KMS-11 (cell line): ENCODE measurements at regions not wholly inside any gene's neighbourhood (a gene's known extent, or its start where the extent isn't known, plus 50 kb on each side); places are given as distances from the start of the nearest gene placed in this dataset.

Source experiments
- H2AFZ ChIP-seq: fragments of 200-600 bp; sonication (generic); 2 replicates; pipeline ENCODE4 v1.6.1; 2016; ENCODE audit warnings: antibody characterized with exemption, mixed run types, low read depth
- H3K27ac ChIP-seq: fragments of 200-600 bp; sonication (generic); 2 replicates; pipeline ENCODE4 v1.6.1; 2016; ENCODE audit warnings: mild to moderate bottlenecking, mixed run types
- H3K27me3 ChIP-seq: fragments of 200-600 bp; sonication (generic); 2 replicates; pipeline ENCODE4 v1.6.1; 2017; ENCODE audit warnings: mild to moderate bottlenecking, low read depth, mixed run types, moderate library complexity; ENCODE audit not compliant: insufficient read depth
- H3K36me3 ChIP-seq: fragments of 200-600 bp; sonication (generic); 2 replicates; pipeline ENCODE4 v1.6.1; 2017; ENCODE audit warnings: mild to moderate bottlenecking, mixed run types; ENCODE audit not compliant: insufficient read depth
- H3K4me1 ChIP-seq: fragments of 200-600 bp; sonication (generic); 2 replicates; pipeline ENCODE4 v1.6.1; 2016; ENCODE audit warnings: mild to moderate bottlenecking, low read depth, mixed run types; ENCODE audit not compliant: poor library complexity, severe bottlenecking
- H3K4me2 ChIP-seq: fragments of 200-600 bp; sonication (generic); 2 replicates; pipeline ENCODE4 v1.7.0; 2016; ENCODE audit warnings: mild to moderate bottlenecking, mixed run types
- H3K4me3 ChIP-seq: fragments of 200-600 bp; sonication (generic); IDR thresholded peaks from 2 replicates; pipeline ENCODE4 v1.6.1; 2017; ENCODE audit warnings: low read depth, low read length, mixed read lengths; ENCODE audit not compliant: insufficient read depth
- H3K79me2 ChIP-seq: fragments of 200-600 bp; sonication (generic); 2 replicates; pipeline ENCODE4 v1.6.1; 2016; ENCODE audit warnings: low read depth, mixed run types; ENCODE audit not compliant: insufficient read depth
- H3K9ac ChIP-seq: fragments of 200-600 bp; sonication (generic); 2 replicates; pipeline ENCODE4 v1.6.1; 2016; ENCODE audit warnings: mild to moderate bottlenecking, mixed run types
- H4K20me1 ChIP-seq: fragments of 200-600 bp; sonication (generic); 2 replicates; pipeline ENCODE4 v1.6.1; 2016; ENCODE audit warnings: mild to moderate bottlenecking, mixed run types; ENCODE audit not compliant: insufficient read depth
- CTCF ChIP-seq: fragments of 200-600 bp; sonication (generic); conservative IDR thresholded peaks from 2 replicates; pipeline ENCODE4 v1.6.1; 2017; ENCODE audit warnings: low read depth, mild to moderate bottlenecking, antibody characterized with exemption, low read length, moderate library complexity, mixed read lengths

DNA sequence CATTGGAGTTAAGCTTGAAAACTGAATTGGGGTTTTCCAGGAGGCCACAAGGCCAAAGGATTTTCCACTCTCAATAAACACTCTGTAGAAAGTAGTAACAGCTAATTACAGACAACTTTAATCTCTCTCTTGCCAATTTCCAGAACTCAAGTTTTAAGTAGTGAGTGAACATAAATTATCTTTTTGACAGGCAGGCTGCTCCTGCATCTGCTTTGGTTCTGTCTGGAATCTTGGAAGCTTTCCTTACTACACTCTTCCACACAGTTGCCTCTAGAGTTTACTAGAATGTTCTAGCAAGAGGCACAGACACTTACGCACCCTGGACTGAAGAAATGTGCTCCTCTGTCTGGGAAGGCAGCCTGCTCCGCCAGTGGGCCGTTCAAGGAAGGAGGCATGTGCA lies 90.5 kb upstream of the WAC start:
- H3K27ac ChIP-seq, result no peak overlapping the region
- H3K4me3 ChIP-seq, result no peak overlapping the region
- no peak overlapping the region for H3K9ac ChIP-seq
- no peaks in the 10 kb centered on the region for H4K20me1 ChIP-seq
- no peaks in the 10 kb centered on the region for H3K36me3 ChIP-seq
- no peaks in the 10 kb centered on the region for H3K79me2 ChIP-seq
- TF ChIP-seq CTCF, result no peak
- H3K4me1 ChIP-seq, result no peaks in the 10 kb centered on the region
- no peak overlapping the region for H3K4me2 ChIP-seq
- no peaks in the 10 kb centered on the region for H3K27me3 ChIP-seq
- no peak overlapping the region for H2AFZ ChIP-seq

GRCh38 chr10:28444031-28444430 lies 88.9 kb upstream of the WAC start:
- TF ChIP-seq CTCF, result no peak
- H3K27ac ChIP-seq, result no peak overlapping the region
- no peak overlapping the region for H3K9ac ChIP-seq
- H3K4me2 ChIP-seq, result no peak overlapping the region
- H3K27me3 ChIP-seq, result no peaks in the 10 kb centered on the region
- H3K4me3 ChIP-seq, result no peak overlapping the region
- no peaks in the 10 kb centered on the region for H3K4me1 ChIP-seq
- no peaks in the 10 kb centered on the region for H4K20me1 ChIP-seq
- no peaks in the 10 kb centered on the region for H3K79me2 ChIP-seq
- no peaks in the 10 kb centered on the region for H3K36me3 ChIP-seq
- no peak overlapping the region for H2AFZ ChIP-seq

- Histone ChIP-seq H3K27ac (no peak overlapping the region), H2AFZ (no peak overlapping the region), H3K4me2 (no peak overlapping the region), H3K36me3 (no peaks in the 10 kb centered on the region), H3K4me1 (no peaks in the 10 kb centered on the region), H3K27me3 (no peaks in the 10 kb centered on the region), H3K79me2 (no peaks in the 10 kb centered on the region), H3K9ac (no peak overlapping the region), H3K4me3 (no peak overlapping the region), H4K20me1 (no peaks in the 10 kb centered on the region)
- no peak for TF ChIP-seq CTCF
Observed at GRCh38 chr10:28445516-28445915, 87.4 kb upstream of the WAC start.

DNA sequence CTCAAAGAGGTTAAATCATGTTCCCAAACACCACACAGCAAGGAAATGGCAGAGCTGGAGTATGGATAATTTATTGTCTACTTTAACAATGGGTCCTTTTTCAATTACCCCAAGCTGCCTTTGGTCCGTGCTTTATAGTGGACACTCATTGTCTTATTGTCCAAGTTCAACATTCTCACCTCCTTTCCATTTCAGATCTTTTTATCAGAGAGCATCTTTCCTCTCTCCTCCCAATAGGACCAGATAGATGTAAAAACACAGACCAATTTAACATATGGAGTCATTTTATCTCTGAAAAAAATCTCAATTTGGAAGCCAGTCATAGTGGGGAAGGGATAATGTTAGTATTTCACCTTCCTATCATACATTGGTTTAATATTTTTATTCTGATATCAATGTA lies 83.5 kb upstream of the WAC start:
- H3K27me3 ChIP-seq, result no peaks in the 10 kb centered on the region
- H3K27ac ChIP-seq, result no peak overlapping the region
- no peak overlapping the region for H2AFZ ChIP-seq
- H3K9ac ChIP-seq, result no peak overlapping the region
- TF ChIP-seq CTCF, result no peak
- no peak overlapping the region for H3K4me2 ChIP-seq
- H3K4me1 ChIP-seq, result no peaks in the 10 kb centered on the region
- H3K79me2 ChIP-seq, result no peaks in the 10 kb centered on the region
- no peak overlapping the region for H3K4me3 ChIP-seq
- no peaks in the 10 kb centered on the region for H3K36me3 ChIP-seq
- H4K20me1 ChIP-seq, result no peaks in the 10 kb centered on the region

DNA sequence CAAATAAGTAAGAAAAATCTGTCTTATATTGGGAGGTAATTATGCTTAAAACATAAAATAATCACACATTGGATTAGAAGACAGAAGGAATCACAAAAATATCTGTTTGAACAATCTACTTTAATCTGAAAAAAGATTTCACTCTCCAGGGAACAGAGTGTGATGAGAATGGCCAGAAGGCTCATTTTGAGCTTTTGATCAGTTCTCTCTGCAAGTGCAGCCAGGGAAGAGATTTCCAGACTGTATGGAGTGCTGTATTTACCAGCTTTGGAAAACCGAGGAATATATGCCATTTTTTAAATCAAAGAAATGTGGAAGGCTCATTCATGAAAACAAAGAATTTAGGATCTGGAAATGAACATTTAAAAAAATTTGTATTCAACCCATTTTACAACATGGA lies 83.0 kb upstream of the WAC start:
- TF ChIP-seq CTCF, result no peak
- Histone ChIP-seq H3K4me1 (no peaks in the 10 kb centered on the region), H4K20me1 (no peaks in the 10 kb centered on the region), H3K36me3 (no peaks in the 10 kb centered on the region), H3K27me3 (no peaks in the 10 kb centered on the region), H3K4me2 (no peak overlapping the region), H3K79me2 (no peaks in the 10 kb centered on the region), H3K27ac (no peak overlapping the region), H2AFZ (no peak overlapping the region), H3K4me3 (no peak overlapping the region), H3K9ac (no peak overlapping the region)
